H9 (cell line): ENCODE measurements at regions not wholly inside any gene's neighbourhood (a gene's known extent, or its start where the extent isn't known, plus 50 kb on each side); places are given as distances from the start of the nearest gene placed in this dataset.

Source experiments
- DNase-seq: peaks from one replicate; pipeline ENCODE4 v3.0.0-alpha.2; 2017
- H2AFZ ChIP-seq: one replicate; pipeline ENCODE4 v1.6.1; 2013; ENCODE audit warnings: mild to moderate bottlenecking, low read length, control low read depth, moderate library complexity
- H2AK5ac ChIP-seq: 2 replicates; pipeline ENCODE4 v1.6.1; 2013; ENCODE audit warnings: low read length, control low read depth, mixed read lengths; ENCODE audit not compliant: insufficient read length
- H2BK120ac ChIP-seq: one replicate; pipeline ENCODE4 v1.6.1; 2013; ENCODE audit warnings: low read depth, mild to moderate bottlenecking, low read length, control low read depth, inconsistent platforms; ENCODE audit not compliant: poor library complexity, severe bottlenecking
- H2BK12ac ChIP-seq: 2 replicates; pipeline ENCODE4 v1.6.1; 2013; ENCODE audit warnings: low read length, control low read depth, mixed read lengths, low read depth; ENCODE audit not compliant: insufficient read length
- H2BK15ac ChIP-seq: 2 replicates; pipeline ENCODE4 v1.6.1; 2013; ENCODE audit warnings: low read depth, low read length, control low read depth
- H2BK20ac ChIP-seq: one replicate; pipeline ENCODE4 v1.6.1; 2013; ENCODE audit warnings: low read depth, mild to moderate bottlenecking, low read length, control low read depth, inconsistent platforms; ENCODE audit not compliant: poor library complexity, severe bottlenecking
- H2BK5ac ChIP-seq: 2 replicates; pipeline ENCODE4 v1.6.1; 2013; ENCODE audit warnings: low read length, control low read depth, mixed read lengths; ENCODE audit not compliant: insufficient read length
- H3K14ac ChIP-seq: 2 replicates; pipeline ENCODE4 v1.6.1; 2013; ENCODE audit warnings: low read length, control low read depth; ENCODE audit not compliant: insufficient read depth
- H3K18ac ChIP-seq: 2 replicates; pipeline ENCODE4 v1.6.1; 2013; ENCODE audit warnings: low read depth, mild to moderate bottlenecking, mixed read lengths, low read length, control low read depth; ENCODE audit not compliant: insufficient read length
- H3K23ac ChIP-seq: 2 replicates; pipeline ENCODE4 v1.6.1; 2013; ENCODE audit warnings: low read length, control low read depth, mixed read lengths, low read depth; ENCODE audit not compliant: insufficient read length
- H3K23me2 ChIP-seq: 2 replicates; pipeline ENCODE4 v1.6.1; 2013; ENCODE audit warnings: low read depth, mild to moderate bottlenecking, mixed read lengths, low read length, control low read depth; ENCODE audit not compliant: insufficient read length, poor library complexity, severe bottlenecking
- H3K27ac ChIP-seq: 2 replicates; pipeline ENCODE4 v1.5.1; 2013; ENCODE audit warnings: low read length, control low read depth, mixed read lengths, low read depth; ENCODE audit not compliant: insufficient read length
- H3K27me3 ChIP-seq: 2 replicates; pipeline ENCODE4 v1.6.1; 2013; ENCODE audit warnings: low read length, control low read depth, inconsistent platforms; ENCODE audit not compliant: insufficient read depth
- H3K4ac ChIP-seq: 2 replicates; pipeline ENCODE4 v1.6.1; 2013; ENCODE audit warnings: low read depth, mild to moderate bottlenecking, control low read depth, inconsistent platforms, low read length, moderate library complexity
- H3K4me1 ChIP-seq: 2 replicates; pipeline ENCODE4 v1.6.1; 2013; ENCODE audit warnings: low read length, control low read depth, inconsistent platforms; ENCODE audit not compliant: insufficient read depth
- H3K4me2 ChIP-seq: 2 replicates; pipeline ENCODE4 v1.6.1; 2013; ENCODE audit warnings: low read length, control low read depth, mixed read lengths; ENCODE audit not compliant: insufficient read length, insufficient read depth
- H3K56ac ChIP-seq: 2 replicates; pipeline ENCODE4 v1.6.1; 2013; ENCODE audit warnings: low read depth, mild to moderate bottlenecking, mixed read lengths, low read length, control low read depth; ENCODE audit not compliant: insufficient read length
- H3K79me1 ChIP-seq: 2 replicates; pipeline ENCODE4 v1.6.1; 2013; ENCODE audit warnings: low read depth, mild to moderate bottlenecking, moderate library complexity, low read length, control low read depth, inconsistent platforms; ENCODE audit not compliant: insufficient read depth, poor library complexity, severe bottlenecking
- H3K79me2 ChIP-seq: 2 replicates; pipeline ENCODE4 v1.6.1; 2013; ENCODE audit warnings: low read length, control low read depth, inconsistent platforms; ENCODE audit not compliant: insufficient read depth
- H3K9ac ChIP-seq: 2 replicates; pipeline ENCODE4 v1.6.1; 2013; ENCODE audit warnings: low read length, control low read depth, mixed read lengths; ENCODE audit not compliant: insufficient read length; ENCODE audit errors: extremely low read depth
- H3K9me3 ChIP-seq: one replicate; pipeline ENCODE4 v1.6.1; 2013; ENCODE audit warnings: low read depth, low read length, inconsistent platforms; ENCODE audit not compliant: control insufficient read depth
- H3T11ph ChIP-seq: one replicate; pipeline ENCODE4 v1.6.1; 2013; ENCODE audit warnings: mild to moderate bottlenecking, low read length, control low read depth, inconsistent platforms
- H4K20me1 ChIP-seq: one replicate; pipeline ENCODE4 v1.6.1; 2013; ENCODE audit not compliant: control insufficient read depth, insufficient read length, insufficient read depth
- H4K5ac ChIP-seq: 2 replicates; pipeline ENCODE4 v1.6.1; 2013; ENCODE audit warnings: low read depth, mild to moderate bottlenecking, mixed read lengths, low read length, control low read depth; ENCODE audit not compliant: insufficient read length
- H4K8ac ChIP-seq: replicated peaks from 2 replicates; pipeline ENCODE4 v1.6.1; 2013; ENCODE audit warnings: low read length, control low read depth, mixed read lengths, low read depth; ENCODE audit not compliant: insufficient read length
- H4K91ac ChIP-seq: 2 replicates; pipeline ENCODE4 v1.6.1; 2013; ENCODE audit warnings: low read depth, mild to moderate bottlenecking, moderate library complexity, mixed read lengths, low read length, control low read depth; ENCODE audit not compliant: insufficient read length
- H3K27ac Mint-ChIP-seq, 3 experiments: 2 replicates in 2 of 3; 3 replicates in 1 of 3; pipeline ENCODE4 v1.8.0; 2020 to 2021; ENCODE audit warnings: mixed read lengths in 3 of 3, mild to moderate bottlenecking in 1 of 3, moderate library complexity in 1 of 3
- H3K27me3 Mint-ChIP-seq: 2 replicates; pipeline ENCODE4 v1.8.0; 2021; ENCODE audit warnings: low read depth, mild to moderate bottlenecking, moderate library complexity, mixed read lengths
- H3K36me3 Mint-ChIP-seq, 3 experiments: 2 replicates in 2 of 3; 3 replicates in 1 of 3; pipeline ENCODE4 v1.8.0; 2020 to 2021; ENCODE audit warnings: low read depth in 3 of 3, mixed read lengths in 3 of 3; ENCODE audit not compliant: insufficient read depth in 1 of 3
- H3K4me1 Mint-ChIP-seq, 2 experiments: 2 replicates each; pipeline ENCODE4 v1.8.0; 2020; ENCODE audit warnings: mixed read lengths in 2 of 2
- H3K4me3 Mint-ChIP-seq, 2 experiments: 2 replicates in 1 of 2; 3 replicates in 1 of 2; pipeline ENCODE4 v1.8.0; 2020 to 2021; ENCODE audit warnings: mild to moderate bottlenecking in 2 of 2, mixed read lengths in 2 of 2, moderate library complexity in 1 of 2
- H3K9me3 Mint-ChIP-seq, 2 experiments: 2 replicates in 1 of 2; 3 replicates in 1 of 2; pipeline ENCODE4 v1.8.0; 2020; ENCODE audit warnings: mild to moderate bottlenecking in 2 of 2, mixed read lengths in 2 of 2, moderate library complexity in 1 of 2
- CTCF ChIP-seq: fragments of 200-600 bp; sonication (generic); conservative IDR thresholded peaks from 3 replicates; pipeline ENCODE4 v1.8.0; 2021; ENCODE audit warnings: antibody characterized with exemption, mild to moderate bottlenecking
- WGBS: extraction: QIAGEN DNeasy Blood & Tissue Kit; methylation state at CpG from one replicate; pipeline ENCODE4 v1.1.7; 2013; ENCODE audit warnings: missing lambda C conversion rate, low lambda C conversion rate, mixed read lengths; ENCODE audit not compliant: insufficient read length; ENCODE audit errors: extremely low coverage; 5-methylcytosine and 5-hydroxymethylcytosine counted together

GRCh38 chr1:81598623-81599022 is 202.1 kb upstream of the ADGRL2 start:
- no peak overlapping the region for H3K4me3 Mint-ChIP-seq

More at GRCh38 chr1:81598623-81599022, 202.1 kb upstream of the ADGRL2 start:
- H3K9ac ChIP-seq: no peak overlapping the region
- H3K79me2 ChIP-seq: no peaks in the 10 kb centered on the region
- H4K5ac ChIP-seq: no peak overlapping the region
- no peaks in the 10 kb centered on the region for H3K23me2 ChIP-seq
- no peak overlapping the region for H2BK120ac ChIP-seq
- no peak overlapping the region for H2BK12ac ChIP-seq
- H2AFZ ChIP-seq: no peak overlapping the region
- H3T11ph ChIP-seq: no peak overlapping the region
- no peak overlapping the region for H3K56ac ChIP-seq
- H3K4me1 ChIP-seq: peaks cover 3% of the 10 kb centered on the region; the same call in 1 of the 2 replicates
- no peak overlapping the region for H2BK5ac ChIP-seq
- no peak overlapping the region for H2BK15ac ChIP-seq
- no peak overlapping the region for H3K4me2 ChIP-seq
- no peak overlapping the region for H3K4ac ChIP-seq
- H3K9me3 Mint-ChIP-seq: no peaks in the 10 kb centered on the region
- H2AK5ac ChIP-seq: no peak overlapping the region
- WGBS: no CpG with 5 or more reads among the region's 4 CpGs
- H3K27me3 ChIP-seq: no peaks in the 10 kb centered on the region
- H3K79me1 ChIP-seq: no peaks in the 10 kb centered on the region
- no peak overlapping the region for H3K27ac ChIP-seq
- H3K27ac Mint-ChIP-seq: no peak overlapping the region
- no peak overlapping the region for H2BK20ac ChIP-seq
- H3K23ac ChIP-seq: no peak overlapping the region
- no peaks in the 10 kb centered on the region for H4K20me1 ChIP-seq
- H4K91ac ChIP-seq: no peak overlapping the region
- DNase-seq: no peak
- H3K14ac ChIP-seq: no peak overlapping the region
- no peak overlapping the region for H4K8ac ChIP-seq
- H3K18ac ChIP-seq: no peak overlapping the region
- no peaks in the 10 kb centered on the region for H3K27me3 Mint-ChIP-seq
- H3K4me1 Mint-ChIP-seq: peaks cover 14 to 17% of the 10 kb centered on the region in 2 experiments
- no peaks in the 10 kb centered on the region for H3K36me3 Mint-ChIP-seq
- no peak for TF ChIP-seq CTCF
- no peaks in the 10 kb centered on the region for H3K9me3 ChIP-seq
